Keratinocyte (primary cell): ENCODE measurements at regions not wholly inside any gene's neighbourhood (a gene's known extent, or its start where the extent isn't known, plus 50 kb on each side); places are given as distances from the start of the nearest gene placed in this dataset.
A peak's percentile ranks its signal among the peaks of the same experiment; 100 is the strongest.

Source experiments
- DNase-seq: peaks from one replicate; pipeline ENCODE4 v3.0.0-alpha.2; 2011; ENCODE audit warnings: low read depth, missing footprints, low spot score
- FAIRE-seq: peaks from 2 replicates; lab custom pipeline; 2011; peaks lifted over from hg19 to GRCh38; lab: Jason Lieb, UNC
- H2AFZ ChIP-seq: 2 replicates; pipeline ENCODE4 v1.6.0; 2012; ENCODE audit warnings: low read length, control low read depth, inconsistent platforms; ENCODE audit not compliant: control insufficient read depth
- H3K27ac ChIP-seq: 2 replicates; pipeline ENCODE4 v1.5.1; 2011; ENCODE audit warnings: low read length; ENCODE audit not compliant: control insufficient read depth, insufficient read depth
- H3K27me3 ChIP-seq: 3 replicates; pipeline ENCODE4 v1.6.0; 2011; ENCODE audit warnings: low read length; ENCODE audit not compliant: control insufficient read depth, insufficient read depth; ENCODE audit errors: extremely low read depth
- H3K36me3 ChIP-seq, 2 experiments: 2 replicates in 1 of 2; 3 replicates in 1 of 2; pipeline ENCODE4 v1.5.1; 2011; ENCODE audit warnings: low read length in 2 of 2, mild to moderate bottlenecking in 1 of 2; ENCODE audit not compliant: control insufficient read depth in 2 of 2, insufficient read depth in 2 of 2; ENCODE audit errors: extremely low read depth in 1 of 2
- H3K4me1 ChIP-seq: 3 replicates; pipeline ENCODE4 v1.5.1; 2011; ENCODE audit warnings: low read length; ENCODE audit not compliant: control insufficient read depth, insufficient read depth; ENCODE audit errors: extremely low read depth
- H3K4me2 ChIP-seq: 3 replicates; pipeline ENCODE4 v1.6.0; 2011; ENCODE audit warnings: low read depth, low read length; ENCODE audit not compliant: control insufficient read depth, insufficient read depth; ENCODE audit errors: extremely low read depth
- H3K4me3 ChIP-seq, 3 experiments: fragments of 200-600 bp in 1 of 3; sonication (generic) in 1 of 3; 2 replicates in 2 of 3; 3 replicates in 1 of 3; pipeline ENCODE4 v1.5.1; 2011 to 2016; ENCODE audit warnings: low read length in 3 of 3, mild to moderate bottlenecking in 3 of 3, control low read depth in 2 of 3, inconsistent platforms in 1 of 3, low read depth in 1 of 3, mixed read lengths in 1 of 3, mixed run types in 1 of 3, moderate library complexity in 1 of 3; ENCODE audit not compliant: control insufficient read depth in 2 of 3, insufficient read depth in 2 of 3; ENCODE audit errors: extremely low read depth in 1 of 3
- H3K79me2 ChIP-seq: 2 replicates; pipeline ENCODE4 v1.6.0; 2012; ENCODE audit warnings: low read length; ENCODE audit not compliant: control insufficient read depth, insufficient read depth
- H3K9ac ChIP-seq: 3 replicates; pipeline ENCODE4 v1.6.0; 2011; ENCODE audit warnings: low read length; ENCODE audit not compliant: control insufficient read depth, insufficient read depth; ENCODE audit errors: extremely low read depth
- H3K9me1 ChIP-seq: 3 replicates; pipeline ENCODE4 v1.6.0; 2011; ENCODE audit warnings: low read length; ENCODE audit not compliant: control insufficient read depth, insufficient read depth; ENCODE audit errors: extremely low read depth
- H3K9me3 ChIP-seq: 2 replicates; pipeline ENCODE4 v1.5.1; 2012; ENCODE audit warnings: low read depth, low read length; ENCODE audit not compliant: control insufficient read depth
- H4K20me1 ChIP-seq: 3 replicates; pipeline ENCODE4 v1.6.0; 2011; ENCODE audit warnings: low read length; ENCODE audit not compliant: control insufficient read depth, insufficient read depth; ENCODE audit errors: extremely low read depth
- EZH2 ChIP-seq: IDR thresholded peaks from one replicate; pipeline ENCODE4 v1.6.1; 2012; ENCODE audit warnings: inconsistent platforms, mild to moderate bottlenecking, low read length, moderate library complexity
- dilution Hi-C: fragments of 300-500 bp; cut with MboI; formaldehyde crosslinking; loops from one replicate; pipeline ENCODE4 v1.7.0; 2020; ENCODE audit warnings: low sequenced_read_pairs; ENCODE audit not compliant: extremely low pct_ligation_motif_present
- TF ChIP-seq, protein P1 (sequence below), 3 experiments: IDR thresholded peaks in 1 of 3; conservative IDR thresholded peaks in 1 of 3; optimal IDR thresholded peaks in 1 of 3; 2 replicates in 2 of 3; 3 replicates in 1 of 3; pipeline versions ENCODE3 to v1.5.1; 2011; ENCODE audit warnings: low read length in 3 of 3, mild to moderate bottlenecking in 3 of 3, moderate library complexity in 2 of 3, control low read depth in 1 of 3, inconsistent platforms in 1 of 3; ENCODE audit not compliant: insufficient read depth in 2 of 3; ENCODE audit errors: extremely low read depth in 1 of 3

DNA sequence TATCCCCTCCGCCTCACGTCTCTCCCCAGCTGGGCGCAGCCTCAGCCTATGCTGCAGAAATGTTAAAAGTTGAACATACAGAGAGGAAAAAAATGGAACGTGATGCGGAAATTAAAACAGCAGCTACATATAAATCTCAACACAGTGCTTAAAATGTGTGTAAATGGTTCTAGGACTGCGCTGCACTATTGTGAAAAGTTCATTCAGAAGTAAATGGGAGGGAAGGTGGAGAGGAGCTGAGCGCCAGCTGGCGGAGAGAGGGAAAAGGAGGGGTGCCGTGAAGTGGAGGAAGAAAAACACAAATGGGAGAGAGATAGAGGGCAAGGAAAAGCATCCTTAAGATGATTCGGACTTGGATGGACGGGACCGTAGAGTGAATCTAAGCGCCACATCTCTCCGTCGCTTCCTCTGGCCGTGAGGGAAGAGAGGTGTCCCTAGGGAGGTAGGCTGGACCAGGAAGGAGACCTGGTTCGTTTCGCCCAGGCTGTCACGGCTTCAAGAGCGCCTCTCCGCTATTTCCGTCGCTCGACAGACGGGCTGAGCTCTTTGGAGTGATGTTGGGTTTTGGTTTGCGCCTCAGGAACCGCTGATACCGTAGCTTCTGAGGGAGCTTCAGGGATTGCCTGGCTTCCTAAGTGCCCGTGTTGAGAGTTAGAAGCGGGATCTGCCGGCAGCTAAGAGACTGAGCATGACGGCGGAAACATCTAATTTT lies 113.7 kb downstream of the TRIM27 start:
- Histone ChIP-seq H3K9me3 (no peaks in the 10 kb centered on the region), H3K4me2 (peak overlapping the region; percentile 72), H3K9ac (no peak overlapping the region), H3K36me3 (no peaks in the 10 kb centered on the region), H3K9me1 (no peaks in the 10 kb centered on the region), H2AFZ (peak overlapping the region; percentile 70), H3K27me3 (peaks cover 55% of the 10 kb centered on the region), H3K4me1 (peaks cover 21% of the 10 kb centered on the region), H4K20me1 (no peaks in the 10 kb centered on the region), H3K79me2 (no peaks in the 10 kb centered on the region), H3K27ac (no peak overlapping the region), H3K4me3 (peak overlapping the region; percentile 11 to 72 (median 52))
- FAIRE-seq, result no peak
- DNase-seq, result no peak
- dilution Hi-C loops, result no loop called here
- TF ChIP-seq EZH2, result no peak
- TF ChIP-seq, protein P1, sequence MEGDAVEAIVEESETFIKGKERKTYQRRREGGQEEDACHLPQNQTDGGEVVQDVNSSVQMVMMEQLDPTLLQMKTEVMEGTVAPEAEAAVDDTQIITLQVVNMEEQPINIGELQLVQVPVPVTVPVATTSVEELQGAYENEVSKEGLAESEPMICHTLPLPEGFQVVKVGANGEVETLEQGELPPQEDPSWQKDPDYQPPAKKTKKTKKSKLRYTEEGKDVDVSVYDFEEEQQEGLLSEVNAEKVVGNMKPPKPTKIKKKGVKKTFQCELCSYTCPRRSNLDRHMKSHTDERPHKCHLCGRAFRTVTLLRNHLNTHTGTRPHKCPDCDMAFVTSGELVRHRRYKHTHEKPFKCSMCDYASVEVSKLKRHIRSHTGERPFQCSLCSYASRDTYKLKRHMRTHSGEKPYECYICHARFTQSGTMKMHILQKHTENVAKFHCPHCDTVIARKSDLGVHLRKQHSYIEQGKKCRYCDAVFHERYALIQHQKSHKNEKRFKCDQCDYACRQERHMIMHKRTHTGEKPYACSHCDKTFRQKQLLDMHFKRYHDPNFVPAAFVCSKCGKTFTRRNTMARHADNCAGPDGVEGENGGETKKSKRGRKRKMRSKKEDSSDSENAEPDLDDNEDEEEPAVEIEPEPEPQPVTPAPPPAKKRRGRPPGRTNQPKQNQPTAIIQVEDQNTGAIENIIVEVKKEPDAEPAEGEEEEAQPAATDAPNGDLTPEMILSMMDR (optimal IDR thresholded peaks at IDR 0.05 in 1 of 3, IDR thresholded peaks at IDR 0.05 in 1 of 3, conservative IDR thresholded peaks at IDR 0.05 in 1 of 3; ENCODE audit: extremely low read depth in 1 of 3, insufficient read depth in 2 of 3, low read length in 3 of 3), result peak in 2 of 3 experiments; percentile 24 to 37

DNA sequence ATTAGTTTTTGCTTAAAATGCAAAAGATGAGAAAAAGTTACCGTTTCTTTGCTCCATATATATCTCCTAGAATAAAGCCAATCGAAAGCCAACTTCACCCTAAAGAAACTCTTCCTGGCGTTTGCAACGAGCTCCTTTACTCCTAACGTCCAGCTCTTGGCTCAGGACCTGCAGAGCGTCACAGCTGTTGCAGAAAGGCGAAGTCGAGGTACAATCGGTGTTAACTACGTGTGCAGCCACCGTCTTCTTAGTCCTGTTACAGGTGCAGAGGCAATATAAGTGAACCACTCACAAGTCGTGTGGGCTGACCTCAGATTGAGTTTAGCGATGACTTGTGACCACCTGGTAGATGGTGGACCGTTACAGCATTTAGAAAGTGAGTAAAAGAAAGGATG lies 113.1 kb downstream of the TRIM27 start:
- no peaks in the 10 kb centered on the region for H4K20me1 ChIP-seq
- FAIRE-seq (no peak), DNase-seq (no peak)
- no peaks in the 10 kb centered on the region for H3K9me3 ChIP-seq
- dilution Hi-C loops, result no loop called here
- H3K9me1 ChIP-seq, result no peaks in the 10 kb centered on the region
- no peak overlapping the region for H3K27ac ChIP-seq
- peaks cover 59% of the 10 kb centered on the region for H3K27me3 ChIP-seq
- H3K9ac ChIP-seq, result no peak overlapping the region
- TF ChIP-seq, protein P1 (optimal IDR thresholded peaks at IDR 0.05 in 1 of 3, IDR thresholded peaks at IDR 0.05 in 1 of 3, conservative IDR thresholded peaks at IDR 0.05 in 1 of 3; ENCODE audit: extremely low read depth in 1 of 3, insufficient read depth in 2 of 3, low read length in 3 of 3), result no peak
- no peak for TF ChIP-seq EZH2
- H3K4me1 ChIP-seq, result peaks cover 21% of the 10 kb centered on the region
- peak overlapping the region; percentile 11 to 72 (median 13) for H3K4me3 ChIP-seq
- no peaks in the 10 kb centered on the region for H3K36me3 ChIP-seq
- no peaks in the 10 kb centered on the region for H3K79me2 ChIP-seq
- H3K4me2 ChIP-seq, result peak overlapping the region; percentile 72
- no peak overlapping the region for H2AFZ ChIP-seq
